Tongue (tissue), 1 donor: ENCODE measurements at regions not wholly inside any gene's neighbourhood (a gene's known extent, or its start where the extent isn't known, plus 50 kb on each side); places are given as distances from the start of the nearest gene placed in this dataset.
"Not testable (repeated sequence)": the region's sequence is repeated elsewhere in the genome, so short reads cannot be mapped to it uniquely, and the experiment has no call there.

ENCODE experiments used
- DNase-seq: peaks from one replicate; pipeline ENCODE4 v3.0.0-alpha.2; 2015

DNA sequence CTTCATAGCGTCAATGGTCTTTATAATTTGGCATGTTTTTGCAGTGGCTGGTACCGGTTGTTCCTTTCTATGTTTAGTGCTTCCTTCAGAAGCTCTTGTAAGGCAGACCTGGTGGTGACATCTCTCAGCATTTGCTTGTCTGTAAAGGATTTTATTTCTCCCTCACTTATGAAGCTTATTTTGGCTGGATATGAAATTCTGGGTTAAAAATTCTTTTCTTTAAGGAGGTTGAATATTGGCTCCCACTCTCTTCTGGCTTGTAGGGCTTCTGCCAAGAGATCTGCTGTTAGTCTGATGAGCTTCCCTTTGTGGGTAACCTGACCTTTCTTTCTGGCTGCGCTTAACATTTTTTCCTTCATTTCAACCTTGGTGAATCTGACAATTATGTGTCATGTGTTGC is 250.0 kb upstream of the CTNNB1 start:
- DNase-seq = not testable (repeated sequence)

DNA sequence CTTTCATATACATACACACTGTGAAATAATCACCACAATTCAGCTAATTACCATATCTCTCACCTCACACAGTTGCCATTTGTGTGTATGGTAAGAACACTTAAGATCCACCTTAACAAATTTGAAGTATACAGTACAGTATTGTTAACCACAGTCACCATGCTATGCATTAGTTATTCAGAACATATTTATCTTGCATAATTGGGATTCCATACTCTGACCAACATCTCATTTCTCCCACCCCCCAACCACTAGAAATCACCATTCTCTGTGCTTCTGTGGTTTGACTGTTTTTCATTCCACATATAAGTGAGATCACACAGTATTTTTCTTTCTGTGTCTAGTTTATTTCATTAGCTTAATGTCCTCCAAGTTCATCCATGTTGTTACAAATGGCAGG is 247.7 kb upstream of the CTNNB1 start:
- DNase-seq = no peak

DNA sequence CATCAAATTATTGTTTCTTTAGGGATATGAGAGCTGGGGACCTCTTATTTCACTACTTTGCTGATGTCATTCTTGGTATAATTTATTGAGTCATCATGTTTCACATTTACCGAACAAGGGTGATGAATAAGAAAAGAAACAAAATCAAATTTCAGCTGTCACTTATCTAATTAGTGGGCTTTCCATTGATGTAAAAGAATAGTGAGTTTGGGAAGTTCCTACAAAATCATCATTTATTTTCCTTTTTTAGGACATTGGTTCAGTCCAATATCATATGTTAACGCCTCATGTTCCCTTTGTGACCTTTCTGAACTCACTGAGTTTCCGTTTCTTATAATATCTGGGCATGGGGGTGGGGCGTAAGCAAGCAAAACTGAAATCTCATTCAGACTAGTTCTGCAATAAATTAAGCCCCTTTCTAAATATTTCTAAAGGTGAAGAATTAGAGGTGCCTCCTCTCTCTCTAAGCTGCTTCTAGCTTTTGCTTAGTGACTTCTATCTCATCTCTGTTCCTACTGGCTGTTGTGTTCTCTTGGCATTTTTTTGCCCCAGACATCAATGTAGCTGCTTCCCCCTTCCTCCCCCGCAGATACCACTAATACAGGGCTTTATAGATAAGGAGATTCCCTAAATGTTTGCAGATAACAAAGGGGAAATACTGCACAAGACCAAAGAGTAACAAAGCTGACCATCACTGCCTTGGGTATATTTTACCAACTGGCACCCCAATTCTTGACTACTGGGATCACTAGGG is 238.0 kb upstream of the CTNNB1 start:
- no peak for DNase-seq

GRCh38 chr3:40962721-40963120 is 236.6 kb upstream of the CTNNB1 start:
- no peak for DNase-seq

DNA sequence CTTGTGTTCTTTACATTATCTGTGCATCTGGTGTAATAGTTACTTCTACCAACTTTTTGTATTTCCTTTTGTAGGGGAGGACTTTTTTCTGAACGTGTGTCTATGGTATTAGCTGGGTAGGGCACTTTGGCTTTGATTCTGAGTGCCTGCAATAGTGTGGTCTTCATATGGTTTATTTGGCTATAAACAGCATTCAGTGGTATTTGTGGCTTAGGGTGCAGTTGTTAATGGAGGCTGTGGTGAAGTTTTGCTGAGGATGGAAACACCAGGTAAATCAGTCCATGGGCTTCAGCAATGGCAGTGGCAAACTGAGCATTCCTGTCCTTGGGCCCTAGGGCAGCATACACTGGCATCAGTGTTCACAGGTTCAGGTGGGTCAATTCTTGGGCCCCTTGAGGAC is 230.6 kb upstream of the CTNNB1 start:
- DNase-seq = no peak

DNA sequence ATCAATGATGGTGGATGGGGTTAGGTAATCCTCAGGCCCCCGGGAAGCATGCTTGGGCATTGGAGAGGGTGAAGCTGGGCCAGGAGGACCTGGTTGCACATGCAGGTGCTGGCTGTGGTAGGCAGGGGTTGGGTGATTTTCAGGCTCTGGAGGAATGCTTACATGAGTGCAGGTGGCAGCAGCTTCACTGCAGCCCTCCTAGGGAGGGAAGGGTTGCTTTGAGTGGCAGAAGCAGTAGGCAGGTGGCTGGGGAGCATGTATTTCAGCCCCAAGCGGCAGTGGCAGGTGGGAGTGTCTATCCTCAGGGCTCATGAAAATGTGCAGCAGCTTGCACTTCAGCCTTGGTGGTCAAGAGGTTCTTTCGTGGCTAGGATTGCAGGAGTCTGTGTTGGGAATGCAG is 230.0 kb upstream of the CTNNB1 start:
- DNase-seq = peak; percentile 34

GRCh38 chr3:40969756-40970466 is 229.4 kb upstream of the CTNNB1 start:
- no peak for DNase-seq

DNA sequence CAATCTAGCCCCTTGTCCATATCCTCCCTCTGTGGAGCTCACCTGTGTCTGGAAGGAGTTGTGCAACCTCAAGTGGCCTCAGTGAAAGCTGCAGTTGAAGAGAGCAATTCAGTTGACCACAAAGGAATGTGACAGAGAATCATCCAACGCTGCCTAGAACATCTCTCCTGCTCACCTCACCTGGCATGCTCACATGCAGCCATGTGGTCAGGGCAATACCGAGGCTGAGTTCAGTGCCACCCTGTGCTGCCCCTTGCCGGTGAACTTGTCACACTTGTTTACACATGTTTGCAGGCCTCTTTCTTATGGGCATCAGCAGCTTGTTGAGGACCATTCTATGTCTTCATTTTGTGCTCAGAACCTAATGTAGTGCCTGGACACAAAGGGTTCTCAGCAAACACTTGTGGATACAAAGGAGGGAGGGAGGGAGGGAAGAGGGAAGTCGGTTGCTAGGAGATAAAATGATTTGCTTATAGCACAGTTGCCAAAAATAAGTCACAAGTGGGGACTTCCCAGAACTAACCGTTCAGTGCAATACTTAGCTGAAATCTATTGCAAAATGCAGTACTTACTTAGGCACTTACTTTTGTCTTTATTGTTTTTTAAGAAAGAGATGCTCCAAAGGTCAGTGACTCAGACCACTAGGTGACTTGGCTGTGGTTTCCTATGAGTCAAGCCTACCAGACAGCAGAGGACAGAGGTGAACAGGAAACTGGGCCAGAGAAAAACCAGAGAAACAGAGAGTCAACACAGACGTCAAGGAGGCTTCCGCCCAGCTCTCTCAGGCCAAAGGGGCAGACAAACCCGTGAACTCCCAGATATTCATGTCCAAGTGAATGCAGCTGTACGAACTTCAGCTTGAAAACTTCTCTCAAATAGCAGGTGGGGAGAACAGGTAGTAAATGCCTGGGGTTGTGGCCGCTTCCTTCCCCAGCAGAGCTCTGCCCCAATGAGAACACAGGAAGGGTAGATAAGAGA is 227.8 kb upstream of the CTNNB1 start:
- peak; percentile 84 for DNase-seq

GRCh38 chr3:40972350-40972749 is 227.0 kb upstream of the CTNNB1 start:
- no peak for DNase-seq

DNA sequence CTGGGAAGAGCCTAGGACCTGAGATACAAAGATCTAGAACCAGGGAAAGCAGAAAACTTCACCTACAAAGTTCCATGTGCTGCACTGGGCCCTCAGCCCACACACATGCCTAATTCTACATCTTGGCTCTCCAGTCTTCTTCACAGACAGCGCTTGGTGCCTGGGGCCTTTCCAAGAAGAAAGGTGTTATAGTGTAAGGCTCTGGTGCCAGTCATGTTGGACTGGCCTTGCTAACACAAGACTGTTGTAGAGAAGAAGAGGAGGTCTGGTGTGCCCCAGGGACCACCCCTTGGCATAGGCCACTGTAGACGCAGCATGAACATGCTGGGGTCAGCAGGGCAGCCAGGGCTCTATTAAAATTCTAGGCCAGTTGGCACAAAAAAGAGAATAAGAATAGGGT is 226.2 kb upstream of the CTNNB1 start:
- no peak for DNase-seq

DNA sequence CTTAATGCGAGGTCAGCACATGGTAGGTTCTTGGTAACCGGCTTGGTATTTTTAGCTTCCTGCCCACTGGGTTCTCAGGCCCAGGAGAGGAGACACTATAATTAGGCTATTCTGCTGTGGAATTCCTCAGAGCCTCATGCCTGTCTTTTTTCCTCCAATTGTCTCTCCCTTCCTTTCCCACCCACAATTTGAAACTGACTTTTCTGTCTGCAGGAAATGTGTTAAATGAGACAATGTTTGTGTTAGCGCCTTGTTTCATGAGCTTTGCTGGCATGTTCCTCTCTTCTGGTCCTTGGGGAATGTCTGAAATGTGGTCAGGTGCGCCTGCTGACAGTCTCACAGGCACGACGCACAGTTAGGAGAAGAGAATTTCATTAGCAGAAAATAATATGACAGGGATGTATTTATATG is 223.6 kb upstream of the CTNNB1 start:
- peak; percentile 56 for DNase-seq

DNA sequence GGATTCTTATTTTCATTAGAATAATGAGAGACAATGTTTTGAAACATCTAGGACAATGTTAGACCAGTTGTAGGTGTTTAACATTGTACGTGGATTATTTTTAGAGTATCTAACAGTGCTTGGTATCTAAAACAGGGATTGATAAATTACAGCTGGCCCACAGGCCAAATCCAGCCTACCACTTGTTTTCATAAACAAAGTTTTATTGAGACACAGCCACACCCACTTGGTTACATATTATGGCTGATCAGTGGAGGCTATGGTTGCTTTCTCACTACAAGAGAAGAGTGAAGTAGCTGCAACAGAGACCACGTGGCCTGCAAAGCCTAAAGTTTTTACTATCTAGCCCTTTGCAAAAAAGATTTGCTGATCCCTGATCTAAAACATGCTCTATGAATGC is 223.1 kb upstream of the CTNNB1 start:
- no peak for DNase-seq

GRCh38 chr3:40978442-40978841 is 220.9 kb upstream of the CTNNB1 start:
- no peak for DNase-seq

GRCh38 chr3:40979962-40980361 is 219.3 kb upstream of the CTNNB1 start:
- no peak for DNase-seq

- no peak for DNase-seq
Measured at GRCh38 chr3:40980467-40980866, 218.8 kb upstream of the CTNNB1 start.

DNA sequence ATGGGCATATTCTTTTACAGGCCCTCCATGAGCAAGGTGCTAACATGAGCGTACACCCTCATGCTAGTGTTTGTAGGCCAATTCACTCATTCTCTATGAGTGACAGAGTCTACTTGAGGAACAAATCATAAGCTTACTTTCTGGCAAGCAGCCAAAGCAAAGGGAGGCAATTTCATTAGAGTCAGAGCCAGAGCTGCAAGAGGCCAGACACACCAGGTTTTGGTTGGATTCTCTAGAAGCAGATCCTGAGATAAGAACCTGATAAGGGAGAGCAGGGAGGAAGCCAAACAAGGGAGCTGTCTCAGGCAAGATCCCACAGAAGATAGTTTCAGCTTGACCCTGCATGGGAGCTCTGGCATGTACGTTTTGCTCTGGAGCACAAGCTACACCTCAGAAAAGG is 214.1 kb upstream of the CTNNB1 start:
- DNase-seq = no peak

- DNase-seq = no peak
Measured at GRCh38 chr3:40988468-40988867, 210.8 kb upstream of the CTNNB1 start.

DNA sequence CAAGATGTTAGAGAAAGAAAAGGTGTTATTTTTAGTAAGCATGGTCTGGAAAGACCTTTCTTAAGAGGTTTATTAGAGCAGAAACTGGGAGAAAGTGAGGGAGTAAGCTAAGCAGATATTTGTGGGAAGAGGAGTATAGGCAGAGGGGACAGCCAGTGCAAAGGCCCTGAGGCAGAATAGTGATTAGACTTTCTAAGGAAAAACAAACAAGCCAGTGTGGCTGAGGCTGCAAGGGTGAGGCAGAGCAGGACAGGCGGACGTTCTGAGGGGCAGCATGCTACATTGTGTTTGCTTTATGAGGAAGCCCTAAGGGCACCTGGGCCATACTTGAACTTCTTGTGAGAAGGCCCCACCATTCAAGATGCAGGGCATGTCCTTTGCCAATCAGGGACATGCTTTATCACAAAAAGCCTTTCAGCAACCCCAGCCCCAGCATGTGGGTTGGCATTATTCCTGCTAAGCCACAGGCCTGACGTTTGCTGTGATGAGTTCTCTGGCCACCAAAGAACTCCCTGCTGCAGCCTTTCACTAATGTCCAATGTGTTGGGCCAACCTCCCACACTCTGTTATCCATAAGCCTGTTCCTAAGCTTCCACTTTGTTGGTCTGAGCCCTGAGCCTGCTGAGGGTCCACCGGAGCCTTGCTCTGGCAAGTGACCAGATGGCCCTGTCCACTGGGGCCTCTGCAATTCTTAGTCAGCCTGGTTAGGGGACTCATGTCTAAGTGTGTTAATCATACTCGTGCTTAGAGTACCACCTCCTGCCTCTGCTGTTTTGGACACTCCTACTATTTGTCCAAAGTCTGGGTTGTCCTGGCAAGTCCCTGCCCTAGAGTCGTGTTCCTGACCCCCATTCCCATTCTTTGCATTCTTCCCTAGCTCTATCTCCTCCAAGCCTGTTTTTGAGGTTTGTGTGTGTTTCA is 209.9 kb upstream of the CTNNB1 start:
- DNase-seq = no peak

- DNase-seq = no peak
Measured at GRCh38 chr3:40990062-40990456, 209.2 kb upstream of the CTNNB1 start.

- no peak for DNase-seq
Measured at GRCh38 chr3:40992023-40992422, 207.3 kb upstream of the CTNNB1 start.

DNA sequence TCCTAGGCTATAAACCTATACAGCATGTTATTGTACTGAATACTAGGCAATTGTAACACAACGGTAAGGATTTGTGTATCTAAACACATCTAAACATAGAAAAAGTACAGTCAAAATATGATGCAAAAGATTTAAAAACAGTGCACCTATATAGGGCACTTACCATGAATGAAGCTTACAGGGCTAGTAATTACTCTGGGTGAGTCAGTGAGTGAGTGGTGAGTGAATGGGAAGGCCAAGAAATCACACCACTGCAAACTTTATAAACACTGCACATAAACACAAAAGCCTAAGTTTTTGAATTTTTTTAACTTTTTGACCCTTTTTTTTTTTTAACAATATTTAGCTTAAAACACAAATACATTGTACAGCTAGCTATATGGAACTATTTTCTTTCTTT is 204.7 kb upstream of the CTNNB1 start:
- DNase-seq = no peak

DNA sequence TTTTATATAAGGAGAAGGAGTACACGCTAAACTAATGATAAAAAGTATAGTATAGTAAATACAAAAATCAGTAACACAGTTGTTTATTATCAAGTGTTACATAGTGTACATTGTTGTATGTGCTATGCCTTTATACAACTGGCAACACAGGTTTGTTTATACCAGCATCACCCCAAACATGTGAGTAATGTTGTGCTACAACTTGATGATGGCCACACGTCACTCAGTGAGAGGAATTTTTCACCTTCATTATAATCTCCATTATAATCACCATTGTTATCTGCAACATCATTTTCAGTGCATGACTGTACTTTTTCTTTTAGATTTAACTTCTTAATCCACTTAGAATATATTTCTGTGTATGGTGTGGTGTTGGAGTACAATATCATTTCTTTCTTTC is 204.0 kb upstream of the CTNNB1 start:
- no peak for DNase-seq
